ENCODE measurements at regions not wholly inside any gene's neighbourhood (a gene's known extent, or its start where the extent isn't known, plus 50 kb on each side); places are given as distances from the start of the nearest gene placed in this dataset.
"Not testable (repeated sequence)": the region's sequence is repeated elsewhere in the genome, so short reads cannot be mapped to it uniquely, and the experiment has no call there.

GRCh38 chr6:57792720-57793397, 475.4 kb downstream of the PRIM2 start:
- TF ChIP-seq POLR2A, POLR2AphosphoS5 (IDR thresholded peaks at IDR 0.05): not testable (repeated sequence)
